HS-27A (cell line): ENCODE measurements at regions not wholly inside any gene's neighbourhood (a gene's known extent, or its start where the extent isn't known, plus 50 kb on each side); places are given as distances from the start of the nearest gene placed in this dataset.
"Not testable (repeated sequence)": the region's sequence is repeated elsewhere in the genome, so short reads cannot be mapped to it uniquely, and the experiment has no call there.

Experiments used
- DNase-seq: peaks from one replicate; pipeline ENCODE4 v3.0.0-alpha.2; 2012; ENCODE audit warnings: low read depth, missing footprints

GRCh38 chr14:48714366-48714765 lies 871.8 kb downstream of the RPS29 start:
- DNase-seq = no peak

GRCh38 chr14:48710133-48710532 lies 876.0 kb downstream of the RPS29 start:
- no peak for DNase-seq

GRCh38 chr14:48709277-48709785 lies 876.8 kb downstream of the RPS29 start:
- DNase-seq = no peak

- DNase-seq = no peak
These were observed 881.5 kb downstream of the RPS29 start for GRCh38 chr14:48704639-48705038.

- DNase-seq = no peak
These were observed 882.3 kb downstream of the RPS29 start for GRCh38 chr14:48703728-48704467.

GRCh38 chr14:48697362-48697761 lies 888.8 kb downstream of the RPS29 start:
- not testable (repeated sequence) for DNase-seq

- DNase-seq = no peak
These were observed 892.4 kb downstream of the RPS29 start for GRCh38 chr14:48693793-48694192.

GRCh38 chr14:48690349-48690748 lies 895.8 kb downstream of the RPS29 start:
- DNase-seq = no peak

GRCh38 chr14:48686650-48687049 lies 899.5 kb downstream of the RPS29 start:
- no peak for DNase-seq

GRCh38 chr14:48672506-48672905 lies 913.7 kb downstream of the RPS29 start:
- no peak for DNase-seq

- DNase-seq = no peak
These were observed 915.2 kb downstream of the RPS29 start for GRCh38 chr14:48670939-48671338.

- no peak for DNase-seq
These were observed 920.9 kb downstream of the RPS29 start for GRCh38 chr14:48665077-48665784.

GRCh38 chr14:48643241-48643640 lies 942.9 kb downstream of the RPS29 start:
- DNase-seq = no peak

- DNase-seq = no peak
These were observed 953.5 kb upstream of the MDGA2 start for GRCh38 chr14:48628870-48629269.

GRCh38 chr14:48622980-48623379 lies 947.6 kb upstream of the MDGA2 start:
- no peak for DNase-seq

GRCh38 chr14:48618057-48618456 lies 942.7 kb upstream of the MDGA2 start:
- no peak for DNase-seq

GRCh38 chr14:48616931-48617330 lies 941.5 kb upstream of the MDGA2 start:
- DNase-seq = no peak

- no peak for DNase-seq
These were observed 940.2 kb upstream of the MDGA2 start for GRCh38 chr14:48615618-48616017.

GRCh38 chr14:48614003-48614402 lies 938.6 kb upstream of the MDGA2 start:
- DNase-seq = no peak

- not testable (repeated sequence) for DNase-seq
These were observed 931.6 kb upstream of the MDGA2 start for GRCh38 chr14:48606960-48607359.

GRCh38 chr14:48598458-48598857 lies 923.1 kb upstream of the MDGA2 start:
- no peak for DNase-seq

- no peak for DNase-seq
These were observed 910.7 kb upstream of the MDGA2 start for GRCh38 chr14:48586099-48586498.

- DNase-seq = no peak
These were observed 908.6 kb upstream of the MDGA2 start for GRCh38 chr14:48584031-48584430.
